ENCODE measurements at regions not wholly inside any gene's neighbourhood (a gene's known extent, or its start where the extent isn't known, plus 50 kb on each side); places are given as distances from the start of the nearest gene placed in this dataset.

DNA sequence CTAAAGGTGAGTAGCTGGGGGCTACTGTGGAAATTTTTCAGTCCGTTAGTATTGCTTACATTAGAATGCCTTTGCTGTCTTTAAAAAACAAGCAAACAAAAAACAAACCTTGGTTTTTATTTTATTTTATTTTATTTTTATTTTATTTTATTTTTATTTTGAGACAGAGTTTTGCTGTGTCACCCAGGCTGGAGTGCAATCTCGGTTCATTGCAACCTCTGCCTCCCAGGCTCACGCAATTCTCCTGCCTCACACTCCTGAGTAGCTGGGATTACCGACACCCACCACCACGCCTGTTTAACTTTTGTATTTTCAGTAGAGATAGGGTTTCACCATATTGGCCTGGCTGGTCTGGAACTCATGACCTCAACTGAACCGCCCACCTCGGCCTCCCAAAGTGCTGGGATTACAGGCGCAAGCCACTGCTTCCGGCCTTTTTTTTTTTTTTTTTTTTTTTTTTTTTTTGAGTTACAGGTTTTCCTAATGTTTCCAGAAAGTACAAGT lies 732.6 kb downstream of the KCNJ3 start:
- no peaks in the 10 kb centered on the region for H3K4me1 ChIP-seq (ENCODE audit: control insufficient read depth, extremely low read depth, insufficient read depth, low read length)
- no peak overlapping the region for H3K4me2 ChIP-seq (ENCODE audit: insufficient read depth, low read length)
- H3K27me3 ChIP-seq (ENCODE audit: control insufficient read depth in 2 of 2, insufficient read depth in 2 of 2, low read length in 2 of 2) = no peaks in the 10 kb centered on the region
- no peak overlapping the region for H3K9ac ChIP-seq (replicated peaks; ENCODE audit: extremely low read depth, insufficient read depth, low read length)
- no peaks in the 10 kb centered on the region for H4K20me1 ChIP-seq (replicated peaks; ENCODE audit: control insufficient read depth, extremely low read depth, insufficient read depth, low read length)
- no peaks in the 10 kb centered on the region for H3K9me3 ChIP-seq (replicated peaks; ENCODE audit: control insufficient read depth, insufficient read depth, low read length)
- H3K4me3 ChIP-seq (replicated peaks in 1 of 3; ENCODE audit: insufficient read depth in 1 of 3, low read depth in 1 of 3, low read length in 3 of 3) = no peak overlapping the region
- no peak overlapping the region for H3K27ac ChIP-seq (ENCODE audit: insufficient read depth, low read depth, low read length)
- ChIA-PET POLR2A (no interaction called here), CTCF (no interaction called here)
- H3K36me3 ChIP-seq (ENCODE audit: control insufficient read depth in 2 of 2, extremely low read depth in 1 of 2, insufficient read depth in 2 of 2, low read length in 2 of 2) = no peaks in the 10 kb centered on the region
- no peak overlapping the region for H2AFZ ChIP-seq (ENCODE audit: low read depth, low read length)
- no peaks in the 10 kb centered on the region for H3K9me1 ChIP-seq (replicated peaks; ENCODE audit: control insufficient read depth, extremely low read depth, insufficient read depth, low read length)
- intact Hi-C loops (cut with micrococcal nuclease) = no loop called here
- no TSS peak for BruUV-seq (replicated peaks)
- TF ChIP-seq POLR2A (IDR thresholded peaks at IDR 0.05; ENCODE audit: low read depth, low read length) (no peak), JUN (IDR thresholded peaks at IDR 0.05; ENCODE audit: borderline replicate concordance, insufficient read depth, insufficient read length, low read depth) (no peak), EZH2 (IDR thresholded peaks at IDR 0.05; ENCODE audit: borderline replicate concordance, low read depth, low read length, severe bottlenecking) (no peak), CTCF (IDR thresholded peaks at IDR 0.05; ENCODE audit: extremely low read depth in 1 of 2, insufficient read depth in 1 of 2, low read depth in 1 of 2, low read length in 2 of 2) (no peak), MYC (IDR thresholded peaks at IDR 0.05; ENCODE audit: low read depth, low read length) (no peak), FOS (IDR thresholded peaks at IDR 0.05; ENCODE audit: borderline replicate concordance, insufficient read depth, low read length) (no peak), GATA2 (IDR thresholded peaks at IDR 0.05; ENCODE audit: insufficient read depth, insufficient read length, low read depth, low read length) (no peak), POLR2AphosphoS5 (IDR thresholded peaks at IDR 0.05; ENCODE audit: insufficient read depth, low read depth, low read length) (no peak)
- TF ChIP-seq, protein P1, sequence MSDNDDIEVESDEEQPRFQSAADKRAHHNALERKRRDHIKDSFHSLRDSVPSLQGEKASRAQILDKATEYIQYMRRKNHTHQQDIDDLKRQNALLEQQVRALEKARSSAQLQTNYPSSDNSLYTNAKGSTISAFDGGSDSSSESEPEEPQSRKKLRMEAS (IDR thresholded peaks at IDR 0.05; ENCODE audit: insufficient read depth, insufficient read length) = no peak
- no peak for DNase-seq (ENCODE audit: low read depth, low spot score)
- dilution Hi-C loops (cut with MboI; ENCODE audit: extremely low pct_ligation_motif_present, low sequenced_read_pairs) = no loop called here
- no peak for FAIRE-seq
- no peaks in the 10 kb centered on the region for H3K79me2 ChIP-seq (ENCODE audit: control insufficient read depth, insufficient read depth, low read length)
